ENCODE measurements at regions not wholly inside any gene's neighbourhood (a gene's known extent, or its start where the extent isn't known, plus 50 kb on each side); places are given as distances from the start of the nearest gene placed in this dataset.

- no peak for TF ChIP-seq CTCF (tag by site-specific recombination; IDR thresholded peaks at IDR 0.05)
- no peak for TF ChIP-seq WT1 (tag by site-specific recombination; IDR thresholded peaks at IDR 0.05)
- TF ChIP-seq REST (tag by site-specific recombination; IDR thresholded peaks at IDR 0.05) = no peak
- no peak for TF ChIP-seq ATF2 (tag by site-specific recombination; IDR thresholded peaks at IDR 0.05; ENCODE audit: low read depth)
- TF ChIP-seq ZNF510 (tag by site-specific recombination; IDR thresholded peaks at IDR 0.05; ENCODE audit: insufficient replicate concordance) = no peak
- TF ChIP-seq YY1 (tag by site-specific recombination; IDR thresholded peaks at IDR 0.05) = no peak
- TF ChIP-seq ZBTB26 (tag by site-specific recombination; optimal IDR thresholded peaks at IDR 0.05) = no peak
- no peak for TF ChIP-seq ZNF830 (tag by site-specific recombination; IDR thresholded peaks at IDR 0.05; ENCODE audit: low read depth)
- TF ChIP-seq ZNF426 (tag by site-specific recombination; IDR thresholded peaks at IDR 0.05) = no peak
- no peak for TF ChIP-seq ZNF792 (tag by site-specific recombination; IDR thresholded peaks at IDR 0.05)
- TF ChIP-seq ZNF707 (tag by site-specific recombination; IDR thresholded peaks at IDR 0.05) = no peak
Measured at GRCh38 chr9:15069106-15069505, 158.9 kb upstream of the FREM1 start.
